22Rv1 (cell line): ENCODE measurements at regions not wholly inside any gene's neighbourhood (a gene's known extent, or its start where the extent isn't known, plus 50 kb on each side); places are given as distances from the start of the nearest gene placed in this dataset.
"Not testable (repeated sequence)": the region's sequence is repeated elsewhere in the genome, so short reads cannot be mapped to it uniquely, and the experiment has no call there.

Experiments
- CTCF ChIP-seq: fragments of 450-650 bp; IDR thresholded peaks from 2 replicates; pipeline ENCODE4 v1.5.1; 2017; ENCODE audit warnings: mild to moderate bottlenecking
- ZFX ChIP-seq: fragments of 450-650 bp; IDR thresholded peaks from 2 replicates; pipeline ENCODE4 v1.6.1; 2017; ENCODE audit warnings: antibody characterized with exemption, borderline replicate concordance

- TF ChIP-seq CTCF, ZFX: not testable (repeated sequence)
Observed at GRCh38 chr5:82872321-82873288, 204.6 kb downstream of the TMEM167A start.
